ENCODE measurements at regions not wholly inside any gene's neighbourhood (a gene's known extent, or its start where the extent isn't known, plus 50 kb on each side); places are given as distances from the start of the nearest gene placed in this dataset.

DNA sequence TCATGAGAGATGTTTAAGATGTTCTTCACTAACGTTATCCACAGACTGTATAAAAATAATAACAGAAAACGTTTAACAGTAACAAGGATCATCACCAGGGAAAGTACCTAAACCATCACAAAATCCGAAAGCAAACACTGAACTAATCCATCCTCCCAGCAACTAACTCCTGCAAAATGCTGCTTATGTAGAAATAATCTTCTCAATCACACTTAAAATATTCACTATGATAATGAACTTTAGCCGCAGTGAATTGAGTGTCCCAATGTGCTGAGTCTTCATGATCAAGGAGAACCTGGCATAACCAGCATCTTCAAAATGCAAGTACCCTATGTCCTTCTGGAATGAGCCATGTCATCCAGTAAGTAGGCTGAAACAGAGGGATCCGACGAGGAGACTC lies 166.1 kb downstream of the LTN1 start:
- DNase-seq = no peak

DNA sequence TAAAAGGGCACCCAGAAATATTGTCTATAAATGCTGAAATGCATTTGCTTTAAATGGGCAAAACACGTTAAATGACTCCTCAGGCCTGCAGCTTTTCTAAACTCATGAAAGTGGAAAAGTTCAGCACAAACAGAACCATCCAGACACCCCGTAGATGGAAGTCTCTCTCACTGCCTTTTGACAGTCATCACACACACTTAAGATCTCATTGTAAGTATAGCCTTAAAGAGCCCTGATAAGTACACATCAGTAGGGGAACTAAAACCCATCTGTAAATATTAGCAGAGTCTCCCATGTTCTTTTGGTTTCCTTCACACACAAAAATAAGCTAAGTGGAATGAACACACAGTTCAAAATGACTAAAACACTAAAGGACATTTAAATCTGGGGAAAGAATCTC lies 166.7 kb downstream of the LTN1 start:
- no peak for DNase-seq

DNA sequence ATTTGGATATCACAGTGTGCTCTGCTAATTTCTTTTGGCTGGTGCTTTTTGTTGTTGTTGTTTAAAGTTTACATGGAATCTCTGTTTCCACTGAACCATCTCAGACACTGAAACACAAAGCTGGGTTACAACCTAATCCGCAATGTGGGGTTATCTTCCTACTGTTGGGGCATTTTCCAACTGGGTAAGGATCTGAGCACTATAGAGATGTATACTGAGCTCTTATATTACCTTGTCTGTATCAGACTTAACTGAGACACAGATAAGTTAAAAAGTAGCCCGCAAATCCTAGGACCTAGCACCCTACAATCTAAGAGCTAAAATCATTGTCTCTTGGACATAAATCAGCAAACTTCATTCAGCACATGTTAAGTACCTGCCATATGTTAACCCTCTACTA lies 169.2 kb downstream of the LTN1 start:
- DNase-seq = no peak

- DNase-seq = no peak
Measured at GRCh38 chr21:28822486-28823335, 170.0 kb downstream of the LTN1 start.

GRCh38 chr21:28822123-28822399 lies 170.6 kb downstream of the LTN1 start:
- DNase-seq = no peak

DNA sequence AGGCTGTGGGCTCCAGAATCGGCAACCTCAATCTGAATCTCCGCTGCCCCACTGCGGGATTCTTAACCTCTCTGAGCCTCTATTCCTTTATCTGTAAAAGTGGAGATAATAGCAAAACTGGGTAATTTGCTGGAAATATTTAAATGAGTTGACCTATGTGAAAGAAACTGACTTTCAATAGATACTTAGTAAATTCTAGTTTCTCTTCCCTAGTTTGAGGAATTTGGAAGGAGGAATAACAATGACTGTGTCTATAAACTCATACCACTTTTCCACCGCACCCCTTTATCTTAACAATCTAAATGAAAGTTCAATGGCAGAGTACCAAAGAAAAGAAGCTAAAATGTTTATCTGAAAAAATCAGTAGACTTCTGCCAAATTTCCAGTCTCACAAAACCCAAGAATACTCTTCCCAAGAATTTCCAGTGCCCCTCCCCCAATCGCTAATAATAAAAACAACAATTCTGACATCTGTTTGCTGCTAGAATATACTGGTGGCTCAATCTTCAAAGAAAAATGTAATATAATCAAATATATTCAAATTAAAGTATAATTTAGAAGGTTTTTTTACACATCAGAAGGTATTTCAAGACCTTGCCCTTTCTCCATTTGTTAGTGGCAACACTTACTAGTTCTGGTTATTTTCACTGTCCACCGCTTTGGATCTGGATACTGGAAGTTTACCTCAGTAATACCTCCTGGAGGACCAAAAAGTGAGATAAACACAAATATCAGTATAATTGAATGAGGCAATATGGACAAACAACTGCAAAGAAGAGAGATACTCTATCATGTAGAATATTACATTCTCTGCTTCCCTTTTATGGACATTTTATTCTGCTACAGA lies 171.2 kb downstream of the LTN1 start:
- no peak for DNase-seq

DNA sequence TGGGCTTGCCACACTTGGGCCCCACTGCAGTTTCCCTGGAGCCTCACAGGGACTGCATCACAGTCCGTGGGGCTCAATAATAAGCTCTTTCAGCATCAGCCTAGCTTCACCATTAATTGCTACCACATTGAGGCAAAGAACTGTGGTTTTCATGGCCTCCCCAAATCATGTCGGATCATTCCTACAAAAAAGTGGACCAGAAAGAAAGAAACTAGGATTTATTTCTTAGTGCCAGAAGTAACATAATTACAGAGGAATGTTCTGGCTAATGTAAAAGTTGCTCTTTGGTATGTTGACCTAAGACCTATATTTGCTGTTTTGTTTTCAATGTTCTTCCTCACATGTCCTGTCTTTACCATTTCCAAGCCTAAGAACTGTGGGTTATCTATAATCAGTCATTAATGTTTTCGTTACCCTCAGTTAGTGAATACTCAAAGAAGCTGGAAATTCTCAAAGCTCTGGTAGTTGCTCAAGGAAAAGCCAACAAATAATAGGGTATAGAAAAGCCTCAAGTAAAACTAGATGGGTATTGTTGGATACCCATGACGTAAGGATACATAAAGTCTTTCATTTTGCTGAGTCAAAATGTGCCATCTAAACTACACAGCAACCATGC lies 173.9 kb downstream of the LTN1 start:
- DNase-seq = no peak

GRCh38 chr21:28817871-28818270 lies 174.8 kb downstream of the LTN1 start:
- no peak for DNase-seq

- DNase-seq = no peak
Measured at GRCh38 chr21:28811860-28812259, 180.8 kb downstream of the LTN1 start.

DNA sequence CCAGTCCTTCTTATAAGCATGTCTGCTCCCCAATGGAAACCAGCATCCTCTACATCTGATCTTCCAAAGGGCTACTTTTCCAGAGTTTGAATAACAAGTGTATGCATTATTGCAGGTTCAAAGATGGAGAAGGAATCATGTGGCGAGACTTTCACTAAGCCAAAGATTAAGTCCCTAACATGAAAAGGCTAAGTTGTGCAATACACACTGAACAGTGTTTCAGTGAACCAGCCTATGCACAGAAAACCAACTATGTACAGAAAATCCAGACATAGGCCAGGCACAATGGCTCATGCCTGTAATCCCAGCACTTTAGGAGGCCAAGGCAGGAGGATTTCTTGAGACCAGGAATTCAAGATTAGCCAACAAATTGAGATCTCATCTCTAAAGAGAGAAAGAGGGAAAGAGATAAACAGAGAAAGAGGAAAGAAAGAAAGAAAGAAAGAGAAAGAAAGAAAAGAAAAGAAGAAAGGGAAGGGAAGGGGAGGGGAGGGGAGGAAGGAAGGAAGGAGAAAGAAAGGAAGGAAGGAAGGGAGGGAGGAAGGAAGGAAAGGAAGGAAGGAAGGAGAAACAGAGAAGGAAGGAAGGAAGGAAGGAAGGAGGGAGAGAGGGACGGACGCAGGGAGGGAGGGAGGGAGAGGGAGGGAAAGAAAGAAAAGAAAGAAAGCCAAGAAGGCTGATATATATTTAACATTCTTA lies 181.7 kb downstream of the LTN1 start:
- no peak for DNase-seq

GRCh38 chr21:28805885-28806284 lies 186.8 kb downstream of the LTN1 start:
- DNase-seq = no peak

DNA sequence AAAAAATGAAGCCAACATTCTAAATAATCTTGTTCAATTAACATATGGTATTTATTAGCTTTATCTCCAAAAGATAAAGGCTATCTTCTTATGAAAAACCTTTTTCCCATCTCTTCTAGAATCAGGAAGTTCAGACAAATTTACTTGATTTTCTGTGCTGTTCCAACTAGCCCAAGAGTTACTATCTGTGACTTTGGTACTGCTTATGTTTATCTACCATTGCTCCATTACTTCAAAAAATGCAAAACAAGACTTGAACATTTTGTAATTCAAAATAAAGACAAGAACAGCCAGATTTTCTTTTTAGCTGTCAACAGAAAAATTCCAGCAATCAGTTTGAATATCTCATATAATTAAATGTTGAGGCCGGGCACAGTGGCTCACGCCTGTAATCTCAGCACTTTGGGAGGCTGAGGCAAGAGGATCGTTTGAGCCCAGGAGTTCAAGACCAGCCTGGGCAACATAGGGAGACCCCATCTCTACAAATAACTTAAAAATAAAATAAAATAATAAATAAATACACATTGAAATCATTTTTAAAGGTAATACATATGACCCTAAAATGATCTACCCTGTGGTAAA lies 188.5 kb downstream of the LTN1 start:
- no peak for DNase-seq

DNA sequence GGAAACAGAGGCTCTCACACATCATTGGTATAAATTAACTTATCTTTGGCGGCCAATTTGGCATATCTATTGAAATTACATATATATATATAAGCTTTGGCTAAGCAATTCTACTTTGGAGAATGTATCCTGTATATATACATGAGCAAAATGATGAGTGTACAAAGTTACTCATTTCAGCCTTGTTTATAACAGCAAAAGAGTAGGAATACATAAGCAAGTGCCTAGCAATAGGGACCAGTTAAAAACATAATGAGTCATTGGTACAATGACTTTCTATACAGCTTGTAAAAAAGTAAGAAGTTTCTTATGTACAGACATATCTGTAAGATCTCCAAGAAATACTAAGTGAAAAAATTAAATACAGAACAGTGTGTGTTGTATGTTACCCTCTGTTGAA lies 190.8 kb downstream of the LTN1 start:
- no peak for DNase-seq

GRCh38 chr21:28799926-28800325 lies 192.8 kb downstream of the LTN1 start:
- DNase-seq = no peak

DNA sequence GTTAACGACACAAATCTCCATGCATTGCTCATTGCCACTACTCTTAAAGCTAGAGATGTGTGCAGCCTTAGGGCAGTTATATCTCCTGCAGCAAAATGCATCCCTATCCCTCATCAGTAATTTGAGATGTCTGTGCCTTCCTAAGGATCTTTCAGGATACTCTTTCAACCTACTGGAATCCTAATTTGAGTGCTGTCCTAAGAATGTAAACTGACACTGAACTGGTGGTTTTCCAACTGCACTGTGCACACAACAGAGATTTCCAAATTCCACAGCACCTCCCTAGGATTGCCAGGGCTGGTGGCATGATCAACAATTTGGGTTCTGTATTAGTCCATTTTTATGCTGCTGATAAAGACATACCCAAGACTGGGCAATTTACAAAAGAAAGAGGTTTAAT lies 193.9 kb downstream of the LTN1 start:
- no peak for DNase-seq

- DNase-seq = no peak
Measured at GRCh38 chr21:28795251-28795650, 197.4 kb downstream of the LTN1 start.

DNA sequence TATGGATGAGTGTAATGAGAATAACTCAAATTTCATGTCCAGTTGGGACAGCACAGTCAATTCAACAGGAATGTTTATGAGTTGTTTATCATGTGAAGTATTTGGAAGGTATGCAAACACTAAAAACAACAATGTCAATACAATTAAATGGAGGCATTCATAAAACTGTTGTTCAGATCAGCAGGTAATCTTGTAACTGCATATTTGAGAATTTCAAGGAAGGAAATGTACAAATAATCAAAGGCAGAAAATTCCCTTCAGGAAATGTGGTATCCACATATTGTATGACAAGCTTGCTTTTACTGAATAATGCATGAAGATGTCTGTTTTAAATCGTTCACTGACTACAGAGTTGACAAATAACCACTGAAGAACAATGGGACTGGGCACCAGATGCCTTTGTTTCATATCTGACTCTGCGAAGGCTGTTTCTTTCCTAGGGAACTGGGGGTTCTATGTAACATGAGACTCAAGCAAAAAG lies 198.3 kb downstream of the LTN1 start:
- no peak for DNase-seq

DNA sequence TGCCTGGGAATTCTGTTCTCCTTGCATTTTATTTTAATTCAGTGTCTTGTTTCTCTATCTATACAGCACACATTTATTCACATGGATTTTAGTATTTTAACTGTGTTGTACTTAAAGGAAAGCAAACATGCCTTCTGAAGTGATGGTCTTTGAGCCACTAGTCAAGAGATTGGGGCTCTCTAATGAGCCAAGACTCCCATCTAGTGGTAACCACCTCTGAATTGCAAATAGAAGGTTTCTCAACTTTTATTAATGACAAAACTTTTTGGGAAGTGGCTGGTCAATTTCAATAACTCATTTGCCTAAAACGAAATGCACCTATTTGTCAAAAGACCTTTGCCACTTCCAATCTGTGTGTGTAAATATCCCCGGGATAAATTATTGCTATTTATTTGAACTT lies 199.6 kb downstream of the LTN1 start:
- no peak for DNase-seq

GRCh38 chr21:28791595-28792282 lies 200.9 kb downstream of the LTN1 start:
- DNase-seq = no peak

GRCh38 chr21:28790335-28790734 lies 202.3 kb downstream of the LTN1 start:
- DNase-seq = no peak

DNA sequence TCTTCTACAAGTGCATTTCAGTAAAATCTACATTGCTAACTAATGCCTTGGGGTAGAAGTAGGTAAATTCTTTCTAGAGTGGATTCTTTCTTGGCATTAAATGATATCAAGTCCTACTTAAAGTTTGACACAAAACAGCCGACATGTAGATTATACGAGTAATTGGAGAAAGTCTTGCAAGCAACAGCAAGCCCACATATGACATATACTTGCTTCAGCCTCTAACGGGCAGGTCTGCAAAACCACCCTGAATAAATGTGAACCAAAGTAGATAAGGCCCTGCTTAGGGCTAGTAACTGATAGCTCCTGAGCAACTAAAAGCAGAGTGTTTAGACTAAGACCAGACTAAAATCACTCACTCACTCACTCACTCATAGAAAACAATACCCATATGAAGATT lies 203.2 kb downstream of the LTN1 start:
- no peak for DNase-seq

- no peak for DNase-seq
Measured at GRCh38 chr21:28788030-28788429, 204.6 kb downstream of the LTN1 start.

All from RPMI8226 (cell line).